ENCODE measurements at regions not wholly inside any gene's neighbourhood (a gene's known extent, or its start where the extent isn't known, plus 50 kb on each side); places are given as distances from the start of the nearest gene placed in this dataset.
A peak's percentile ranks its signal among the peaks of the same experiment; 100 is the strongest.

DNA sequence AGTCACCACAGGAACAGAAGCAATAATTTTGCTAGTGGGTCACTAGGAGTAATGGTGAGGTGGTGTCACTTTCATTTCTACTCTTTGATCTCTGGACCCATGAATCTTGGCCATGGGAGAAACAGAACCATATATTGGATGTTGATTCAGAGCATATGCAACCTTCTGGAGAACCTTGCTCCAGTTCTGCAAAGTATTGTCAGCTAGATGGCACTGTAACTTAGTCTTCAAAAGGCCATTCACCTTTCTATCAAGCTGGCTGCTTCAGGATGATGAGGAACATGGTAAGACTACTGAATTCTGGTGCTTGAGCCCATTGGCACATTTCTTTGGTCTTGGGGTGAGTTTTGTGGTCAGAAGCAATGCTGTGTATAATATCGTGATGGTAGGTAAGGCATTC lies 129.1 kb upstream of the FBN2 start:
- TF ChIP-seq, protein P1, sequence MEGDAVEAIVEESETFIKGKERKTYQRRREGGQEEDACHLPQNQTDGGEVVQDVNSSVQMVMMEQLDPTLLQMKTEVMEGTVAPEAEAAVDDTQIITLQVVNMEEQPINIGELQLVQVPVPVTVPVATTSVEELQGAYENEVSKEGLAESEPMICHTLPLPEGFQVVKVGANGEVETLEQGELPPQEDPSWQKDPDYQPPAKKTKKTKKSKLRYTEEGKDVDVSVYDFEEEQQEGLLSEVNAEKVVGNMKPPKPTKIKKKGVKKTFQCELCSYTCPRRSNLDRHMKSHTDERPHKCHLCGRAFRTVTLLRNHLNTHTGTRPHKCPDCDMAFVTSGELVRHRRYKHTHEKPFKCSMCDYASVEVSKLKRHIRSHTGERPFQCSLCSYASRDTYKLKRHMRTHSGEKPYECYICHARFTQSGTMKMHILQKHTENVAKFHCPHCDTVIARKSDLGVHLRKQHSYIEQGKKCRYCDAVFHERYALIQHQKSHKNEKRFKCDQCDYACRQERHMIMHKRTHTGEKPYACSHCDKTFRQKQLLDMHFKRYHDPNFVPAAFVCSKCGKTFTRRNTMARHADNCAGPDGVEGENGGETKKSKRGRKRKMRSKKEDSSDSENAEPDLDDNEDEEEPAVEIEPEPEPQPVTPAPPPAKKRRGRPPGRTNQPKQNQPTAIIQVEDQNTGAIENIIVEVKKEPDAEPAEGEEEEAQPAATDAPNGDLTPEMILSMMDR (IDR thresholded peaks at IDR 0.05) = peak in 8 of 12 donors; percentile 11 to 44 (median 35)
- TF ChIP-seq POLR2A (IDR thresholded peaks at IDR 0.05) = no peak

Measured in heart left ventricle (tissue), 13 donors.